ENCODE measurements at regions not wholly inside any gene's neighbourhood (a gene's known extent, or its start where the extent isn't known, plus 50 kb on each side); places are given as distances from the start of the nearest gene placed in this dataset.

- Histone ChIP-seq H3K9ac (ENCODE audit: low read depth in 1 of 2, low read length in 2 of 2) (no peak overlapping the region), H3K27ac (ENCODE audit: low read depth, low read length) (no peak overlapping the region), H3K36me3 (ENCODE audit: control insufficient read depth in 1 of 2, insufficient read depth in 2 of 2, low read length in 2 of 2) (no peaks in the 10 kb centered on the region), H3K4me3 (ENCODE audit: low read depth in 1 of 2, low read length in 2 of 2) (no peak overlapping the region), H3K4me1 (ENCODE audit: control insufficient read depth in 1 of 2, insufficient read depth in 2 of 2, low read length in 2 of 2) (no peaks in the 10 kb centered on the region), H3K9me3 (ENCODE audit: control insufficient read depth in 1 of 2, low read length in 2 of 2) (no peaks in the 10 kb centered on the region), H3K27me3 (ENCODE audit: control insufficient read depth in 1 of 2, insufficient read depth in 2 of 2, low read length in 2 of 2) (no peaks in the 10 kb centered on the region)
Measured at GRCh38 chr2:198597648-198598047, 793.3 kb downstream of the PLCL1 start.

GRCh38 chr2:198596985-198597384, 792.6 kb downstream of the PLCL1 start:
- Histone ChIP-seq H3K4me3 (ENCODE audit: low read depth in 1 of 2, low read length in 2 of 2) (no peak overlapping the region), H3K9me3 (ENCODE audit: control insufficient read depth in 1 of 2, low read length in 2 of 2) (no peaks in the 10 kb centered on the region), H3K4me1 (ENCODE audit: control insufficient read depth in 1 of 2, insufficient read depth in 2 of 2, low read length in 2 of 2) (no peaks in the 10 kb centered on the region), H3K36me3 (ENCODE audit: control insufficient read depth in 1 of 2, insufficient read depth in 2 of 2, low read length in 2 of 2) (no peaks in the 10 kb centered on the region), H3K9ac (ENCODE audit: low read depth in 1 of 2, low read length in 2 of 2) (no peak overlapping the region), H3K27me3 (ENCODE audit: control insufficient read depth in 1 of 2, insufficient read depth in 2 of 2, low read length in 2 of 2) (no peaks in the 10 kb centered on the region), H3K27ac (ENCODE audit: low read depth, low read length) (no peak overlapping the region)

- H3K9me3 ChIP-seq (ENCODE audit: control insufficient read depth in 1 of 2, low read length in 2 of 2), result no peaks in the 10 kb centered on the region
- no peaks in the 10 kb centered on the region for H3K27me3 ChIP-seq (ENCODE audit: control insufficient read depth in 1 of 2, insufficient read depth in 2 of 2, low read length in 2 of 2)
- no peak overlapping the region for H3K27ac ChIP-seq (ENCODE audit: low read depth, low read length)
- H3K9ac ChIP-seq (ENCODE audit: low read depth in 1 of 2, low read length in 2 of 2), result no peak overlapping the region
- H3K36me3 ChIP-seq (ENCODE audit: control insufficient read depth in 1 of 2, insufficient read depth in 2 of 2, low read length in 2 of 2), result no peaks in the 10 kb centered on the region
- no peaks in the 10 kb centered on the region for H3K4me1 ChIP-seq (ENCODE audit: control insufficient read depth in 1 of 2, insufficient read depth in 2 of 2, low read length in 2 of 2)
- no peak overlapping the region for H3K4me3 ChIP-seq (ENCODE audit: low read depth in 1 of 2, low read length in 2 of 2)
Measured at GRCh38 chr2:198595721-198596120, 791.3 kb downstream of the PLCL1 start.

DNA sequence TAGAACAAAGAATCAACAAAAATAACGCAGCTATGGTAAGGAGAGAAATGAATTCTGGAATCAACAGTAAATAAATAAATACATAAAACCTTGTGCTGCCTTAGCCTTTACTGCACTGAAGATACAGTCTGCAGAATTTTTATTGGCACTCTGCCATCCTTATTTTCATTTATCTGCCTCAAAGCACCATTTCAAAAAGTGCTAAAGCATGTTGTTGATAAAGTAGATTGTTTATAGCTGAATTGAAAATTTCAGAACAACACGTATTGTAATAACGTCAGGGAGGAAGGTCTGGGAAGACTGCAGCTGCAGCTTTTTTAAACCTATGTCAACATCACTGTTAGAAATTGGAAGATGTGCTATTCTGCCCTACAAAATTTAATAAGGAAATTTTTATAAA, 787.2 kb downstream of the PLCL1 start:
- Histone ChIP-seq H3K27ac (ENCODE audit: low read depth, low read length) (no peak overlapping the region), H3K4me3 (ENCODE audit: low read depth in 1 of 2, low read length in 2 of 2) (no peak overlapping the region), H3K9ac (ENCODE audit: low read depth in 1 of 2, low read length in 2 of 2) (no peak overlapping the region), H3K9me3 (ENCODE audit: control insufficient read depth in 1 of 2, low read length in 2 of 2) (no peaks in the 10 kb centered on the region), H3K36me3 (ENCODE audit: control insufficient read depth in 1 of 2, insufficient read depth in 2 of 2, low read length in 2 of 2) (no peaks in the 10 kb centered on the region), H3K27me3 (ENCODE audit: control insufficient read depth in 1 of 2, insufficient read depth in 2 of 2, low read length in 2 of 2) (no peaks in the 10 kb centered on the region), H3K4me1 (ENCODE audit: control insufficient read depth in 1 of 2, insufficient read depth in 2 of 2, low read length in 2 of 2) (no peaks in the 10 kb centered on the region)

DNA sequence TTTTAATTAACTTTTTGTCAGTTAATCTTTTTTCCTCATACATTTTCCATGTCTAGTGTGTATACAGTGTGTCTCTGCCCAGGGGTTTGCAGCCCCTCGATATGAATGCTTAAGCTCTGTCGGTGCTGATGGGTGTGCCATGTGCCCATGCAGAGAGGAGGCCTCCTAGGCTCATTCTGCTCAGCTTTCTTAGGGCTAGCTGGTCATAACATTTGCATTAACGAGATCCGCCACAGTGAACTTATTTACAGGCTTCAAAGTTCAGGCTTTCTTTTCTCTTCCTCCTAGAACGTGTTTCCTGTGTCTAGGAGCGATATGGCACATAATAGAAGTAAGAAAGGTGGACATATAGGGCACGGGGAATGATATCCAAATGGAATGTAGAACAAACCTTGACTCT, 783.3 kb downstream of the PLCL1 start:
- Histone ChIP-seq H3K36me3 (ENCODE audit: control insufficient read depth in 1 of 2, insufficient read depth in 2 of 2, low read length in 2 of 2) (no peaks in the 10 kb centered on the region), H3K4me1 (ENCODE audit: control insufficient read depth in 1 of 2, insufficient read depth in 2 of 2, low read length in 2 of 2) (no peaks in the 10 kb centered on the region), H3K27ac (ENCODE audit: low read depth, low read length) (no peak overlapping the region)

GRCh38 chr2:198587240-198587639, 782.8 kb downstream of the PLCL1 start:
- Histone ChIP-seq H3K4me1 (ENCODE audit: control insufficient read depth in 1 of 2, insufficient read depth in 2 of 2, low read length in 2 of 2) (no peaks in the 10 kb centered on the region), H3K36me3 (ENCODE audit: control insufficient read depth in 1 of 2, insufficient read depth in 2 of 2, low read length in 2 of 2) (no peaks in the 10 kb centered on the region), H3K4me3 (ENCODE audit: low read depth in 1 of 2, low read length in 2 of 2) (no peak overlapping the region), H3K27ac (ENCODE audit: low read depth, low read length) (no peak overlapping the region), H3K9ac (ENCODE audit: low read depth in 1 of 2, low read length in 2 of 2) (no peak overlapping the region), H3K9me3 (ENCODE audit: control insufficient read depth in 1 of 2, low read length in 2 of 2) (no peaks in the 10 kb centered on the region), H3K27me3 (ENCODE audit: control insufficient read depth in 1 of 2, insufficient read depth in 2 of 2, low read length in 2 of 2) (no peaks in the 10 kb centered on the region)

More for the DNA sequence above, 783.3 kb downstream of the PLCL1 start:
- no peaks in the 10 kb centered on the region for H3K27me3 ChIP-seq (ENCODE audit: control insufficient read depth in 1 of 2, insufficient read depth in 2 of 2, low read length in 2 of 2)
- no peak overlapping the region for H3K9ac ChIP-seq (ENCODE audit: low read depth in 1 of 2, low read length in 2 of 2)
- no peak overlapping the region for H3K4me3 ChIP-seq (ENCODE audit: low read depth in 1 of 2, low read length in 2 of 2)
- H3K9me3 ChIP-seq (ENCODE audit: control insufficient read depth in 1 of 2, low read length in 2 of 2), result no peaks in the 10 kb centered on the region

DNA sequence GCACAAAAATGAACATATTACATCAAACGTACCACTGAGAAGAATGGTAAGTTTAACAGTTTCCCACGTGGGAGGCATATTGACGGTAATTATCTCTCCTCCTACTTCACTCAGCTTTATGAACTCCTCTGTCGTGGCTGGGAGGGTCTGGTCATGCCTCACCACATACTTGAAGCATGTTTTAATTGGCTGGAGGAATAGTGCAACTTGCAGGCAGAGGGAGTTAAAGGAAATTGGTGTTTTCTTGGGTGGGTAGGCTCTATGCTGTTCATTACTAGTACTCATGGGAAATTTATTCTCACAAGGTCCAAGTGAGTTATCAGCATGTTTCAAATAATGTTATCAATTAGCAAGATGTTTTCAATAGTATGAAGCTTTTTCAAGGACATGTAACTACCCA, 767.0 kb downstream of the PLCL1 start:
- Histone ChIP-seq H3K4me3 (ENCODE audit: low read depth in 1 of 2, low read length in 2 of 2) (no peak overlapping the region), H3K4me1 (ENCODE audit: control insufficient read depth in 1 of 2, insufficient read depth in 2 of 2, low read length in 2 of 2) (no peaks in the 10 kb centered on the region), H3K27ac (ENCODE audit: low read depth, low read length) (no peak overlapping the region), H3K9me3 (ENCODE audit: control insufficient read depth in 1 of 2, low read length in 2 of 2) (no peaks in the 10 kb centered on the region), H3K36me3 (ENCODE audit: control insufficient read depth in 1 of 2, insufficient read depth in 2 of 2, low read length in 2 of 2) (no peaks in the 10 kb centered on the region), H3K27me3 (ENCODE audit: control insufficient read depth in 1 of 2, insufficient read depth in 2 of 2, low read length in 2 of 2) (no peaks in the 10 kb centered on the region), H3K9ac (ENCODE audit: low read depth in 1 of 2, low read length in 2 of 2) (no peak overlapping the region)

GRCh38 chr2:198558176-198558575, 753.8 kb downstream of the PLCL1 start:
- no peaks in the 10 kb centered on the region for H3K4me1 ChIP-seq (ENCODE audit: control insufficient read depth in 1 of 2, insufficient read depth in 2 of 2, low read length in 2 of 2)
- peaks cover 0 to 3% of the 10 kb centered on the region in 2 donors for H3K9me3 ChIP-seq (ENCODE audit: control insufficient read depth in 1 of 2, low read length in 2 of 2)
- no peak overlapping the region for H3K4me3 ChIP-seq (ENCODE audit: low read depth in 1 of 2, low read length in 2 of 2)
- no peaks in the 10 kb centered on the region for H3K36me3 ChIP-seq (ENCODE audit: control insufficient read depth in 1 of 2, insufficient read depth in 2 of 2, low read length in 2 of 2)
- H3K27me3 ChIP-seq (ENCODE audit: control insufficient read depth in 1 of 2, insufficient read depth in 2 of 2, low read length in 2 of 2), result no peaks in the 10 kb centered on the region
- H3K9ac ChIP-seq (ENCODE audit: low read depth in 1 of 2, low read length in 2 of 2), result no peak overlapping the region
- no peak overlapping the region for H3K27ac ChIP-seq (ENCODE audit: low read depth, low read length)

DNA sequence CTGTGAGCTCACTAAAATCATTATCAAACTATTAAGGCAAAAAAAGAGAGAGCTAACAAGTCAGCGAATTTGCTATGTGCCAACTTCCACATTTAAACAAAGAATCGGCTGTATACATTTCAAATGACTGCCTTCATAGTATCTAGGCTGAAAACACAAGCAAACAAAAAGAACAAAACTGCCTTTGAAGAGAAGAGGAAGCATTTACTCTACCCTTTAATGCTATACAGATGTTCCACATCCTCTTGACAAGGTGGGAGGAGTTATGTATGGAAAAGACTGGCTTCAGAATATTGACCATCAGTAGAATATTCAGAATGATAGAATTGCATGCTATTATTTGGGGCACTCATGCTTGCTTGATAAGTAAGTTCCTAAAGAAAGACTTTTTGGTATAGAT, 741.7 kb downstream of the PLCL1 start:
- H3K27me3 ChIP-seq (ENCODE audit: control insufficient read depth in 1 of 2, insufficient read depth in 2 of 2, low read length in 2 of 2), result no peaks in the 10 kb centered on the region

DNA sequence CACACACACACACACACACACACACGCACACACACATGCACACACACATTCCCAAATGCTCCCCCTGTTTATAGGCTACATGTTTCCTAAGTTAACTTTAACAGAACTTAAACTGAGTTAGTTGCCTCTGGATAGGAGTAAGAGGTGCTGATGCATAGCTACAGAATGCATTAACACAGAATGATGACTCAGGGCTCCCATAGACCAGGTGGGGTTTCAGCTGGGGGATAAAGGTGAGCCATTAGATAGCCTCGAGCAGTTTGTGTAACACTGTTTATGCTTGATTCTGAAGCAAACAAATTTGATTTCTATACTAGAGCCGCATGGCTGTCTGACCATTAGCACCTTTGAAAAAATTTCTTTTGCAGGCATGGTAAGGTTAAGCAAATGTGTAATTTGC, 741.0 kb downstream of the PLCL1 start:
- H3K9ac ChIP-seq (ENCODE audit: low read depth in 1 of 2, low read length in 2 of 2), result no peak overlapping the region
- H3K4me3 ChIP-seq (ENCODE audit: low read depth in 1 of 2, low read length in 2 of 2), result no peak overlapping the region
- no peaks in the 10 kb centered on the region for H3K4me1 ChIP-seq (ENCODE audit: control insufficient read depth in 1 of 2, insufficient read depth in 2 of 2, low read length in 2 of 2)
- no peaks in the 10 kb centered on the region for H3K27me3 ChIP-seq (ENCODE audit: control insufficient read depth in 1 of 2, insufficient read depth in 2 of 2, low read length in 2 of 2)
- H3K9me3 ChIP-seq (ENCODE audit: control insufficient read depth in 1 of 2, low read length in 2 of 2), result no peaks in the 10 kb centered on the region
- no peak overlapping the region for H3K27ac ChIP-seq (ENCODE audit: low read depth, low read length)
- no peaks in the 10 kb centered on the region for H3K36me3 ChIP-seq (ENCODE audit: control insufficient read depth in 1 of 2, insufficient read depth in 2 of 2, low read length in 2 of 2)

More for the DNA sequence above, 741.7 kb downstream of the PLCL1 start:
- Histone ChIP-seq H3K4me3 (ENCODE audit: low read depth in 1 of 2, low read length in 2 of 2) (no peak overlapping the region), H3K36me3 (ENCODE audit: control insufficient read depth in 1 of 2, insufficient read depth in 2 of 2, low read length in 2 of 2) (no peaks in the 10 kb centered on the region), H3K4me1 (ENCODE audit: control insufficient read depth in 1 of 2, insufficient read depth in 2 of 2, low read length in 2 of 2) (no peaks in the 10 kb centered on the region), H3K9me3 (ENCODE audit: control insufficient read depth in 1 of 2, low read length in 2 of 2) (no peaks in the 10 kb centered on the region), H3K27ac (ENCODE audit: low read depth, low read length) (no peak overlapping the region), H3K9ac (ENCODE audit: low read depth in 1 of 2, low read length in 2 of 2) (no peak overlapping the region)

DNA sequence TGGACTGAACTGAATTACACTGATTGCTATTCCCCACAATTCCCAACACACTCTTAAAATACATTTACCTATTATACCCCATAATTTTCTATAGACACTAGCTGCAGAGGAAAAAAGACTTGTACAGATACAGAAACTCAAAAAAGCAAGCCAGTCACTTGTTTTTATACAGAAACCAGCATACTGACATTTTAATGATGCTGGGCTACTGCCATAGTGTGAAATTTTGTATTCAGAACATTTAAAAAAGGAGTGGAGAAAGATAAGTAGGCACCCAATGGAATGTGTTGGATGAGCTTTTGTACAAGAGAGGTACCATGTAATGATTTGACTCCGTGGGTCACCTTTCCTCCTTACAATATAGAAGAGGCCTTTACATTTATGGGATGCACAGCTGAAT, 740.1 kb downstream of the PLCL1 start:
- Histone ChIP-seq H3K36me3 (ENCODE audit: control insufficient read depth in 1 of 2, insufficient read depth in 2 of 2, low read length in 2 of 2) (no peaks in the 10 kb centered on the region), H3K9ac (ENCODE audit: low read depth in 1 of 2, low read length in 2 of 2) (no peak overlapping the region), H3K27ac (ENCODE audit: low read depth, low read length) (no peak overlapping the region), H3K9me3 (ENCODE audit: control insufficient read depth in 1 of 2, low read length in 2 of 2) (no peaks in the 10 kb centered on the region), H3K4me1 (ENCODE audit: control insufficient read depth in 1 of 2, insufficient read depth in 2 of 2, low read length in 2 of 2) (no peaks in the 10 kb centered on the region), H3K4me3 (ENCODE audit: low read depth in 1 of 2, low read length in 2 of 2) (no peak overlapping the region), H3K27me3 (ENCODE audit: control insufficient read depth in 1 of 2, insufficient read depth in 2 of 2, low read length in 2 of 2) (no peaks in the 10 kb centered on the region)

All from duodenal mucosa (tissue), 2 donors.